HEK293 (cell line): ENCODE measurements at regions not wholly inside any gene's neighbourhood (a gene's known extent, or its start where the extent isn't known, plus 50 kb on each side); places are given as distances from the start of the nearest gene placed in this dataset.

Experiments used
- YY1 ChIP-seq: fragments of 450-650 bp; formaldehyde crosslinking; IDR thresholded peaks from 2 replicates; pipeline ENCODE4 v1.5.1; 2018; ENCODE audit warnings: missing biosample characterization, missing genetic modification characterization
- ZNF510 ChIP-seq: fragments of 450-650 bp; formaldehyde crosslinking; IDR thresholded peaks from 2 replicates; pipeline ENCODE4 v1.5.1; 2018; ENCODE audit warnings: mild to moderate bottlenecking, missing genetic modification characterization, missing biosample characterization; ENCODE audit not compliant: insufficient replicate concordance
- TF ChIP-seq, protein P1 (sequence below): fragments of 450-650 bp; formaldehyde crosslinking; IDR thresholded peaks from 2 replicates; pipeline ENCODE4 v1.5.1; 2016; ENCODE audit warnings: missing biosample characterization, missing genetic modification characterization

DNA sequence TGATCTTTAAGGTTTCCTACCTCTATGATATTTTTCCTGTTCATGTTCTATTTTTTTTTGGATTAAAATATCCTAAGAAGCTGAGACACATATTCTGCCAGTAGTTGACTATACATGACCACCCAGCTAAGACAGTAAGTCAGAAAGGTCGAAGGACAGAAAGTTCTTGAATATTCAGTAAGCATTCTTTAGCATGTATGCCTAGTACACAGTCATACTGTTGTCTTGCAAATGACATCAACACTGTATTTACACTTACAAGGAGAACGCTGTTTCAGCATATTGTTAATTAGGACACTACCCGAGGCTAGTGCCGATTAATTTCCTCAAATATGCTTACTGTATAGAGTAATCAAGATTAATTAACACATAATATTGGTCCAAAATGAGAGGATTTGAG lies 300.6 kb downstream of the STIM2 start:
- no peak for TF ChIP-seq YY1 (tag by site-specific recombination)
- no peak for TF ChIP-seq ZNF510
- TF ChIP-seq, protein P1, sequence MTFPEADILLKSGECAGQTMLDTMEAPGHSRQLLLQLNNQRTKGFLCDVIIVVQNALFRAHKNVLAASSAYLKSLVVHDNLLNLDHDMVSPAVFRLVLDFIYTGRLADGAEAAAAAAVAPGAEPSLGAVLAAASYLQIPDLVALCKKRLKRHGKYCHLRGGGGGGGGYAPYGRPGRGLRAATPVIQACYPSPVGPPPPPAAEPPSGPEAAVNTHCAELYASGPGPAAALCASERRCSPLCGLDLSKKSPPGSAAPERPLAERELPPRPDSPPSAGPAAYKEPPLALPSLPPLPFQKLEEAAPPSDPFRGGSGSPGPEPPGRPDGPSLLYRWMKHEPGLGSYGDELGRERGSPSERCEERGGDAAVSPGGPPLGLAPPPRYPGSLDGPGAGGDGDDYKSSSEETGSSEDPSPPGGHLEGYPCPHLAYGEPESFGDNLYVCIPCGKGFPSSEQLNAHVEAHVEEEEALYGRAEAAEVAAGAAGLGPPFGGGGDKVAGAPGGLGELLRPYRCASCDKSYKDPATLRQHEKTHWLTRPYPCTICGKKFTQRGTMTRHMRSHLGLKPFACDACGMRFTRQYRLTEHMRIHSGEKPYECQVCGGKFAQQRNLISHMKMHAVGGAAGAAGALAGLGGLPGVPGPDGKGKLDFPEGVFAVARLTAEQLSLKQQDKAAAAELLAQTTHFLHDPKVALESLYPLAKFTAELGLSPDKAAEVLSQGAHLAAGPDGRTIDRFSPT, result no peak
